ENCODE measurements at regions not wholly inside any gene's neighbourhood (a gene's known extent, or its start where the extent isn't known, plus 50 kb on each side); places are given as distances from the start of the nearest gene placed in this dataset.

- no peak for DNase-seq
Measured at GRCh38 chr6:145036848-145037567, 698.3 kb downstream of the EPM2A start.

- no peak for DNase-seq
Measured at GRCh38 chr6:145042559-145042958, 692.8 kb downstream of the EPM2A start.

GRCh38 chr6:145043926-145044500 is 691.3 kb downstream of the EPM2A start:
- DNase-seq: no peak

GRCh38 chr6:145044641-145045246 is 690.6 kb downstream of the EPM2A start:
- peak; percentile 85 for DNase-seq

DNA sequence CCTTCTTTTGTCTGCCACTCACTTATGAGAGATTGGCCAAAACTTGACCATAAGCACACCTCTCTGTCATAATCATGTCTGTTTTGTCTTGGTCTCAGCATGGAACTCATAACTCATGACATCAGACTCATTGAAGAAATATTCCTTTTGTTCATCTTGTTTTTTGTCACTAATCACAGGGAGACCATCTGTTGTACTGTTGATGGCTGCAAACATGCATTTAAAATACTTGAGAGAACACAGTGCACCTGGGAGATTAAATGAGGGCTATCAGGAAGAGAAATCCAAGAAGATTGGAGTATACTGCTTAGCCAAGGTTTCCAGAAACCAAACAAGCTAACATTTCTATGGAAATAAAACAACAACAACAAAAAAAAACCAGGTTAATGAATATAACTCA is 689.7 kb downstream of the EPM2A start:
- DNase-seq: no peak

DNA sequence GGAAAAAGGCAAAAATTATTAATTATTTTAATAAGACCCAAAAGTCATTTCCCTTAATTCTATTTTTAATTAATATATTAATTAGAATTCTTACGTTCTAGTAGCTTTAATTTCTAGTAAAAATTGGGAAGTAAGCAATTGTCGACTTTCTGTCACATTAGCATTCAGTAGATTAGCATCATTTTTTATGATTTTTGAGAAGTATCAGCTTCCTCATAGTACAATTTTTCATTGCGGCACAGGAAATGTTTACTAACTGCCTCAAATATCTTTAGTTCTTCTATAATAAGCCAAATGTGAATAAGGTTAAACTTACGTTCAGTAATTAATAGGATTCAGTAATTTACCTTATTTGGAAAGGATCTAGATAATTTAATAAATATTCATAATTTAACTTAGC is 687.4 kb downstream of the EPM2A start:
- DNase-seq: no peak

- no peak for DNase-seq
Measured at GRCh38 chr6:145051661-145052060, 683.7 kb downstream of the EPM2A start.

DNA sequence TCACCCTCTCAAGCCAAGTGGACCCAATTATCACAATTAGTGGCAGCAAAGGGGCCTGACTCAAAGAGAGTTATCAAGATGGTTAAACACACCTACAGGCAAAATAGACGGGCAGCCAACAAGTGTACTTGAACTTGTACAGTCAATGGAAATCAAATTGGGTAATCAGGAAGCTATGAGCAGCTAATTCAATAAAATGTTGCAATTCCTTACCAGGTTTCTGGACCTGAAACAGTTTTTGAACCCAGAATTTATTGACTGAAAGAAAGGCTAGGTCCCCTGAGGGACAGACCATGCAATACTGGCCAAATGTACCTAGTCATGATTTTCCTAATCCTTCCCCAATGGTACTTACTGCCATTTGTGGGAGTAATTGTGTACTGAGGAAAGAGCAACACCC is 679.8 kb downstream of the EPM2A start:
- no peak for DNase-seq

DNA sequence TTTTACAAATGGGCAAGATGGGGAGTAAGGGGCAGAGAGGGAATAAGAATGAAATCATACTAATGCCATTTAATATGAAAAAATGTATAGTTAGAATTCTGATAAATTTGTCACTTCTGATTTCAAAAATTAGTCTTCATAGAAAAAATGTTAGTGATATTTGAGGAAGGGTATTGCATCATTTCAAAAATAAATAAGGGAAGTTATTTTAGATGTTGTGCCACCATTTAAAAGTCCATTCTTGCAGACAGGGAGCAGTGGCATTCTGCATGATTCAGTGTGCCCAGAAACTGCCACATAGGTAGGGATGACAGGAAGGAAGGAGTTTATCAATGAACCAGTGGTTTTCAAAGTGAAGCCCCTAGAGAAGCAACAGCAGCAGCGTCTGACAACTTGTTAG is 674.6 kb downstream of the EPM2A start:
- no peak for DNase-seq

DNA sequence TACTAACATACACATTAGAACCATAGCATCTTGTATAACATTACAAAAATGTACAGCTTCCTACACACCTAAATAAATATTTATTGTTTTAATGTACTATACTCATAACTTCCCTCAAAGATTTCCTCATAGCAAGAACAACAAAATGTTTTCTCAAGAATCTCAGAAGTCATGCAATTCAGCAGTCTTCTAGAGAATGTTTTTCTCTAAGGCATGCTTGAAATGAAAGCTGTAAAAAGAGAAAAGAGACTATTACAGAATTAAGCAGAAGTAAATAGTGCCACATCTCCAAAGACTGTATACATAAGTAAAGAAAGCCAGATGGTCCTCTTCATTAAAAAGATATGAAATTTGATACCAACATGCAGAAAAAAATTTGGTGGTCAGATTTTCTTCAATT is 672.2 kb downstream of the EPM2A start:
- no peak for DNase-seq

DNA sequence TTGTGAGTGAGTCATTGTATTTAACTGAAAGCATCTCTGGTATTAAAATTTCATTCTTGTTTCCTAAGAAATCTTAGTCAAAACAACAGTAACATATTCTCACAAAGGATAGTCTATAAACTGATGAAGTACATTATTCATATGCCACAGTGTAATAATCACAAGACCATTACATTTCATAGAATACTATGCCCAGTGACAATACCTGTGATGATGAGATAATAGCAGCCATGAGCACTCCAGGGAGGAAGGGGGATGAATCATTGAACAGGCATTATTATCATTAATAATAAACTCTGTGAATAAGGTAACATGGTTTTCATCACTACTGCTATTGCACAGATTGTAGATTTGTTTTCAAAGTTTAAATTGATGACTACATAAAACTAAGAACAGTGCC is 667.9 kb downstream of the EPM2A start:
- DNase-seq: peak; percentile 57

DNA sequence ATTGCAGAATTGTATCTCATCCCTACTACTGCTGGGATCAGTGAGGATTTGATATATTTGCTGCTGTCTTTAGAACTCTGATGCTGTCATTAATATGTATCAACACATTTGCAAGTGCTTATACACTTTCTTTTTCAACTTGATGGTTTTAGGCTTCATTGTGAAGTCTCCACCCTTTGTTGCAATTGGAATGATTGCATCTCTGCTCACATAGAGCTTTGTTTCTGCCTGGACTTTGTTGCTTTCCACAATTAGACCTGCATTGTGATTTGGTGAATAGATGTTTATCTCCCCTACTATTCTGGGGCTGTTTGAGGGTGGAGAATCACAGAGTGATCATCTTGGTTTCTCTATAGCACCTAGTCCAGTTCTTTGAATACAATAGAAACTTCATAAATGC is 666.7 kb downstream of the EPM2A start:
- no peak for DNase-seq

DNA sequence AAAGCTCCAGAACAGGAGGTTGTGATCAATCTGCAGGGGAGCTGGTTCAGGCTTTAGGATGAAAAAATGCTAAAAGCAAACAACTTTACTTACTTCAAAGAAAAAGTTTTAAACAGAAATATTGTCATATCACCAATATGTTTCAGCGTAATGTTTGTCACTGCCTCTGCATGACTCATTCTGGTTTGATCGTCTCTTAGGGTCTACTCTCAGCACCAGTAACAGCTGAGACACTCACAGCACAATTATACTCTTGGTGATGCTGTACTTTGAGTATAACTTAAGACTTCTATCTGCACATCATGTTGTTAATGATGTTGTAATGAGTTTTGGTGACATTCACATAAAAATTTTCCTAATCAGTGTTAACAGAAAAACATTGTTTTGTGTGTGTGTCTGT is 665.4 kb downstream of the EPM2A start:
- DNase-seq: peak; percentile 26

GRCh38 chr6:145070791-145071190 is 664.5 kb downstream of the EPM2A start:
- DNase-seq: peak; percentile 85

DNA sequence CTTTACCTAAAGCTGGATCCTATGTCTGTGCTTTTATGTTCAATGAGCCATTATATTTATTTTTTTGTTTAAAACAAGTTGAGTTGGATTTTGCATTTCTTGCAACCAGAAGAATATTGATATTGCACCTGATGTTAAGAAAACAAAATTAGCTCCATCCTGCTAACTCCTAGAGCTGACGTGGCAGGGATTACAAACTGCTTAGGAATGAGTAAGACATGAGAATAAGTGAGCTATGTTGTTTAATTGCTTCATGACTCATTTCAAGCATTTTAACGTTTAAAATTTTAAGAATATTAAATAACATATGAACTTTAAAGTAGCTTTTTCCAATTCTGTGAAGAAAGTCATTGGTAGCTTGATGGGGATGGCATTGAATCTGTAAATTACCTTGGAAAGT is 663.5 kb downstream of the EPM2A start:
- peak; percentile 82 for DNase-seq

- DNase-seq: no peak
Measured at GRCh38 chr6:145073811-145074210, 661.5 kb downstream of the EPM2A start.

GRCh38 chr6:145074805-145075204 is 660.5 kb downstream of the EPM2A start:
- no peak for DNase-seq

- no peak for DNase-seq
Measured at GRCh38 chr6:145075425-145075824, 659.9 kb downstream of the EPM2A start.

DNA sequence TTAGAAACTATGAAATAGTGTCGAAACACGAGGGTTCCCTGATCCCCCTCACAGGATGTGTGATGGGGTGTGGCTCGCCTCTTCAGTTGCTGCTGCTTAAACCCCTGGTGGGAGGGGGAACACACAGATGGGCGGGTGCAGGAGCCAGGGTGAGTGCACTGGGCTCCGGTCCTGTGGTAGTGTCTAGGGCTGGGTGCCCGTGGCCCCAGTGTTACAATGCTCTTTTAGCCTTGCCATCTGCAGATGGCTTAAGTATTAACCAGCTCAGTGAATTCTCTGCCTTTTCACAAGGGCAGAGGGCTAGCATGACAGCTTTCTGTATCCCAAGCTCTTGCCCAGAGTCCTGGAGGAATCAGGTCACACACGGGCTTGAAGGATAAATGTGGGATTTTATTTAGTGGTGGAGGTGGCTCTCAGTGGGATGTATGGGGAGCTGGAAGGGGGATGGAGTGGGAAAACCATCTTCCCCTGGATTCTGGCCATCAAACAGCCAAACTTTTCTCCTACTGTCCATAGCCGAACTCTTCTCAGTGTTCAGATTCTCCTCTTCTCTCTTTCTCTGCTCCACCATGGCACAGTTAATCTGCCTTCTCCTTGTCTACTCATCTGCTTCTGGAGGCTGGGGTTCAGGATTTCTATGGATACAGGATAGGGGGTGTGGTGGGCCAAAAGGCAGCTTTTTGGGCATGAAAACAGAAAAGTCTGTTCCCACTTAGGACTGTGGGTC is 659.0 kb downstream of the EPM2A start:
- DNase-seq: no peak

GRCh38 chr6:145077382-145077781 is 657.9 kb downstream of the EPM2A start:
- DNase-seq: no peak

GRCh38 chr6:145080651-145081050 is 654.7 kb downstream of the EPM2A start:
- DNase-seq: no peak

- no peak for DNase-seq
Measured at GRCh38 chr6:145081677-145082076, 653.6 kb downstream of the EPM2A start.

DNA sequence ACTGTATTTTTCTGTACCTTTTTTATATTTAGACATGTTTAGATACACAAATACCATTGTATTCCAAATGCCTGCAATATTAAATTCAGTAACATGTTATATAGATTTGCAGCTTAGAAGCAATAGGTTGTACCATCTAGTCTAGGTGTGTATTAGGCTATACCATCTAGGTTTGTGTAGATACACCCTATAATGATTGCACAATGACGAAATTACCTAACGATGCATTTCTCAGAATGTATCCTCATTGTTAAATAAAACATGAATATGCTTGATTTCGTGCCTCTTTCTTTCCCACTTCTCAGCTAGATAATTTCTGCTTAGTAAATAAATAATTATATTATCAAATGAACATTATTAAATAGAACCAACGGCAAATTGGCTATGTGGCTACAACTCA is 653.0 kb downstream of the EPM2A start:
- DNase-seq: no peak

DNA sequence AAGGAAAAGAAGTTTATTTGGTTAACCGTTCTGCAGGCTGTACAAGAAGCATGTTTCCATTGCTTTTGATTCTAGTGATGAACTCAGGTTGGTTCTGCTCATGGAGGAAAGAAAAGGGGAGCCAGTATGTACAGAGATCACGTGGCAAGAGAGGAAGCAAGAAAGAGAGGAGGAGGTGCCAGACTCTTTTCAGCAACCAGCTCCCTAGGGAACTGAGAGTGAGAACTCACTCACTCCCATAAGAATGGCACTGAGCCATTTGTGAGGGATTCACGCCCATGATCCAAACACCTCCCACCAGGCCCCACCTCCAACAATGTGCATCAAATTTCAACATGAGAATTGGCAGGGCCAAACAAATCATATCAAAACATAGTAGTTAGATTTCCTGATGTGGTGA is 649.1 kb downstream of the EPM2A start:
- peak; percentile 73 for DNase-seq
